GM18907 (cell line): ENCODE measurements at regions not wholly inside any gene's neighbourhood (a gene's known extent, or its start where the extent isn't known, plus 50 kb on each side); places are given as distances from the start of the nearest gene placed in this dataset.

Experiments
- ATAC-seq: cut with Tn5 transposase; IDR thresholded peaks from one replicate; pipeline ENCODE4 v1.9.1; 2021; ENCODE audit warnings: mild to moderate bottlenecking, moderate library complexity; ENCODE audit not compliant: unreplicated experiment

DNA sequence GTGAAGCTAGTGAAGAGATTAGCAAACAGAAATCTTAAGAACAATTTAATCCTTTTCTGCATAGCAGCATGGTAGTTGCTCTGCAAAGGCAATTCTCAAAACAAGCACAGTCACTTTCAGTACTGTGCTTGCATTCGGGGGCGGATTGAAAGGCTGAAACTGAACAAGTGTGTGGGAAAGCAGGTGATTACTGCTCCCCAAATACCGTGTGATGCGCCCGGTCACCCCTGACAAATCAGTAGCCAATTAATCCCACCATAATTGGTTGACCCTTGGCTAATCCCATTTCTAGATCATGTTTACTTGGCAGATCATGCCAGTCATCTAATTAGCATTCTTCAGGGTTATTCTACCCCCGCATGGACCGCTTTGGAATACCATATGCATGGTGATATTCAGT, 76.5 kb upstream of the ADRB1 start:
- ATAC-seq, result no peak

DNA sequence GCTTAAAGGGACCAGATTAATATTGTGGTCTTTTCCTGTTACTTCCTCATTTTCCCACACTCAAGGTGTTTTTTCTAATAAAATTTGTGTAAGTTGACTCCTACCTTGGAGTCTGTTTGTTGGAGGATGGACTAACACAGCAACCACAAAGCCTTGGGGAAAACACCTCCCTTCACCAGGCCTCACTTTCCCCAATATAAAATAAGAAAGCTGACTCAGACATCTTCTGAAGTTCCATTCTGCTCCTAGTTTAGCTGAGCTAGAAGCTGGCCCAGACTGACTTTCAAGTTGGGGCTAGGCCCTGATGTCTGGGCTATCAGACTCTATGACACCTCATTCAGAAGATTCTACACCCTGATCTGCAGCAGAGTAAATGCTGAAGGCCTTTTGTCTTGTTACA, 73.0 kb upstream of the ADRB1 start:
- no peak for ATAC-seq

DNA sequence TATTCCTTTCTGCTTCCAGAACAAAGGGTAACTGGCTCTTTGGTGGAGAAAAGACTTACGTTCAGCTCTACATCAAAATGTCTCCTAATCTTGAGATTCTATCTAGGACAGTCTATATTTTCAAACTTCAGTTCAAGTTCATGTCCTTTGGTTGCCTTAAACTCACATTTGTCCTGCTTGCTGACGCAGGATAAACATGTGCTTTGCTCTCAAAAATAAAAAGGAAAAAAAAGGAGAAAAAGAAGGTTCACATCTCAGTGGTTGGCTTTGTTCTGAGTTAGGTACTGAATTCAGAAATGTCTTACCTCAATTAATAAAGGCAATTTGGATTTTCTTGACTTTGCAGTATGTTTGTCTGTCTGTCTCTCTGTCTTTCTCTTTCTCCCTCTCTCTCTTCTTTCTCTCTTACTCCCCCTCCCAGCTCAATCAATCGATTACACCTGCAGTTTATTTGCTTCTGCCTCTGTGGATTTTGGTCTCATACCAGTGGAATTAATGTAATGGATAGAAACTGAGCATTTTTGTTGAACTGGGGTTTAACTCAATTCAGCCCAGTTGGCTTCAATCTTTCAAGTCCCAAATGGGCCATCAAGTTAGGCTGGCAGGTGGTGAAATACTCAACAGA, 72.2 kb upstream of the ADRB1 start:
- ATAC-seq, result no peak

DNA sequence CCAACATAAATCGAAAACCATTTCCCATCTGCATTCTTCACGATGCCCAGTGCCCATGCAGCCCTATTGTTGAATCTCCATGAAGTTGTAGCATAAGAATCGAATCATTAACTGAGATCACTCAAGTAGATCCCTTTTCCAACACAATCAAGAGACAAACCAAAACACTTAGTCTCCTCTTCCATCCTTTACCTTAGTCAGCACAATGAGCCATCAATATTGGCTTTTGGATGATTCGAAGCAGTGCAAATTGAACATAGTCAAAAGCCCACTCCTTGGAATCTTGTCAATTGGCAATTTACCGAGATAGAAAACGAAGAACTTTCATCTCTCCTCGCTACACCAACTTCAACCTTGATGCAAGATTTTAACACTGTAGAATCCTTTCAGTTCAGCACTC, 66.5 kb upstream of the ADRB1 start:
- no peak for ATAC-seq

DNA sequence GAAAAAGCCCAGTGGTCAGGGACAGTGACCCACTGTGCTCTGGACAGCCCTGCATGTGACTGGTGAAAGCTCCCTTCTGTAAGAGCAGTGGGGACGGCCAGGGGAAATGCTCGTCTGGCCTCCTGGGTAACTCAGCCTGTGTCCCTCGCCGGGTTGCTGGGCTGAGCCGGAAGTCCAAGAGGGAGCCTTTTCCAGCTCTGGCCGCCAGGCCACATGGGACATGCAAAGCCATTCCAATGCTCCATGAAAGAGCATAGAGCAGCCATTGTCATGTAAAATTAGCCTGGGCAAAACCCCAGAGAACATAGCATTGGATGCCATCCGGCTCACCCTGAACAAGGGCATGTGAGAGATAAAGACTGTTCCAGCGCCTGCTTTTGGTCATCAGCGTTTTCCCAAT, 64.9 kb upstream of the ADRB1 start:
- no peak for ATAC-seq

DNA sequence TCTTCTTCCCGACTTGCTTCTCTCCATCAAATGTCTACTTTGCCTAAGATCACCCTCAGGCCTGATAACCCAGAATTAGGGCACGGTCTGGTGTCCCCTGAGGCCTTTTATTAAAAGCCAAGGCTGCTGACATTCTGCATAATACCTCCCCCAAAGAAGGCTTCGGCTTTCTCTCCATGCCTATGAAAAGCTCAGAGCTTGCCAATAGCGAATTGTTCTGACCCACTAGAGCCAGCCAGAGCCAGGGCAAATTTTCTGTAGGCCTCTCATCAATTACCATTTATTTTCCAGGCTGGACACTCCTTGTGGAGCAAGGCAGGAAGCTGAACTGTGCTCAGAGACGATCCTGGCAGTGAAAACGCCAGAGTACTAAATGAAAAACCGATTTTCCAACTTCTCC, 64.3 kb upstream of the ADRB1 start:
- no peak for ATAC-seq

DNA sequence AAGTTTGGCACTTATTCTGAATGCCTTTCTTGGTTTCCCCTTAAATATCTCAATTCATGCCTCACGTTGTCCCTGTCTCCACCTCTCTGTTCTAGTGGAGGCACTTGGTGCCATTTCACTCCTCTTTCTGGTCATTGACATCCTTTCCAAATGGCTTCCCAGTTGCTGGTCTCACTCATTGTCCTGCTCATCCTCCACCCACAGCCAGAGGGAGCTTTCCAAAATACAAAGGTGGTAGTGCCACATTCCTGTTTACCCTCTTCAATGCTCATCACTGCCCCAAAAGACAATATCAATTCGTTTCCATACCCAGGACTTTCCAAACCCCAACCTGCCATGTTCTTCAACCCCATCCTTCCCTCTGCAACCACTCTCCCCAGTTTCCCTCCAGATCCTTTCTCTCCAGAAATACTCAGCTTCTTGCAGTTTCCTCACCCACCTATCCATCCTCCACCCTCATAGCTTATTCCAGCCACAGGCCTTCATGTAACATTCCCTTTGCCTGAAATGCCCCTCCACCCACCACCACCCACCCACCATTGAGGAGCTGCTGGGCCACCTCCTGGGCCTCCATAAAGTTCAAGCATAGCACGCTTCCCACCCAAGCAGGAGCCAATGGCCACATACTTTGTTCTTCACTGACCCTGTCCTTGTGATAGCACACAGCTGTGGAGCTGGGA, 63.1 kb upstream of the ADRB1 start:
- ATAC-seq, result no peak

DNA sequence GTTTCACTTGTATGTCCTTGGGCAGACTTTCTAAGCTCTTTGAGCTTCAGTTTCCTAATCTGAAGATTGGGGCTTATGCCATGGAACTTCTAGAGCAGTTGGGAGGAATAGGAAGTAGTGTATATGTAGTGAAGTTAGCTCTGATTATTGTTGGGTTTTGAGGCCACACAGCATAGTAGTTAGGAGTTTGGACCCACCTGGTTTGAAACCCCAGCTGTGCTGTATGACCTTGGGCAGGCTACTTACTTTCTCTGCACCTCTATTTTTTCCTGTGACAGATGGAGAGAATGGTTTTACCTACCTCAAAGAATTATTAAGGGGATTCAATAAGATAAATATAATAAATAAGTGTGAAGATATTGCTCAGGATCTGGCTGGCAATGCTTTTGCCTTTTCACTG, 61.4 kb upstream of the ADRB1 start:
- ATAC-seq, result peak; percentile 25

DNA sequence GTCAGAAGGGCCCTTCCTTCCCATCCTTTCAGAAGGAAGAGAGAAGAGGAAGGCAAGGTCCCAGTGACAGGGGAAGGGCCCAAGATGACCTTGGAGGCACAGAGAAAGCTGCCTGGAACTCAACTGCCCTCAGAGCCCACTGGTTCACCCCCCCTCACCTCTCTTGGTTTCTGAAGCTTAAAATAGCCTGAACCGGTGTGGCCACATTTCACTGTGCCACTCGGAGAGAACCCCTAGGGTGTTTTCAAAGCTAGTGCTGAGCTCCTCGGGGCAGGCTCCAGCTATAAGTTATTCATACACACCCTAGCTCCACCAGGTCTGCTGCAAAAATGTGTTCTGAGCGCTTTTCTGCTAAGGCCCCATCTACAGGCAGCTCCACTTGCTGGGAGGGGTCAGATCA, 60.9 kb upstream of the ADRB1 start:
- ATAC-seq, result peak; percentile 91

DNA sequence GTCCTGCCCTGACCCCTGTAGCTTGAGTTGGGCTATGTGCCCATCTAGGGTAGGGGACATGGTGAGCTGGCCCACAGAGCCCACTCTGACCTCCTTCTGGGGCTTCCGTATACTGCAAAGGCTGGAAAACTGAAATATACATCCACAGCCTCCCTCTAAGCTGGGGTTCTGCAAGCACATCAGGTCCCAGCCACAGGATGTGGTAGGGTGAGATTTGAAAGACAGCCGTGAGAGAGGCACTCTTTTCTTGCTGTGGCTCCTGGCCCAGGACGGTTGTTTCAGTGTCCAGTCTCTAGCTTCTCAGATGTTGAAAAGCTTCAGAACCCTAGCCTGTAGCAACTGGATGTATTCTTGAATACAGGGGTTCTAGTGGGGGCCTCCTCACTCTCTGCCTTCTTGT, 60.1 kb upstream of the ADRB1 start:
- ATAC-seq, result peak; percentile 68

DNA sequence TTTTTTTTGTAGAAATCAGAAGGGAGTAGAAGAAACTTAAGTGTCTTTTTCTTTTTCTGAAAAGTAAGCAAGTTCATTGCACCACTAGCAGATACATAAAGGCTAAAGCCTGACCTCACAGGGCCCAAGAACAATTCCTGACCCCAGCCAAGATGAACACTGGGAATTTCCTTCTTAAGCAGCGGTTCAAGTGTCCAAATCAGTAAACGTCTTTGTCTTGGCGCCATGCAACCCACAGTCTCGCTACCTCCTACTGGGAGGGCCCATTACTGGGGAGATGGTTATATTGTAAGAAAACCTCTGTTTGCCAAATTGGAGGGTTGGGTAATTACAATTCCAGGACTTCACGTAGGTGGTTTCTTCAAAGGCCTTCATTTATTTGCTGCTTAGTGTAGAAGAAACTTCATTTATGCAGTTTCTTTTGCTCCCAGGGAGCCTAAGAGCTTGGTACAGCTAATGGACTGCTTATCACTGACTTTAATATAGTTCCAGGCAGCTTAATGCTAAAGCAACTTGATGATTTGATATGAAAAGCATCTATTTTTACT, 58.3 kb upstream of the ADRB1 start:
- ATAC-seq, result no peak

DNA sequence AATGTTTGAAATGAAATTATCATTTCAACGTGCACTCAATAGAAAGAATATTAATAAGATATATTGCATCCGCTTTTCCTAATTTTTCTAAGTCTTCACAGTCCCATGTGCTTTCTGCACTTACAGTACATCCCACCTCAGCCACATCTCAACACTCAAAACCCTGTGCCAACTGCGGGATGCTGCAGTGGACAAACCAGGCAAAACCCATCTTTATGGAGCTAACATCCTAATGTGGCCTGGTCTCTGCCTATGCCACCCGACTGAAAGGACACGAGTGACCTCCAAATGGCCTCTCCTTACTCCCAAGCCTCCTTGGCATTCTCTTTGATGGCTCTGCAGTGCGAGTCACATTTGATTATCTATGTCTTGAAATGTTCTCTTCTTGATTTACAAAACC, 57.4 kb upstream of the ADRB1 start:
- ATAC-seq, result no peak

DNA sequence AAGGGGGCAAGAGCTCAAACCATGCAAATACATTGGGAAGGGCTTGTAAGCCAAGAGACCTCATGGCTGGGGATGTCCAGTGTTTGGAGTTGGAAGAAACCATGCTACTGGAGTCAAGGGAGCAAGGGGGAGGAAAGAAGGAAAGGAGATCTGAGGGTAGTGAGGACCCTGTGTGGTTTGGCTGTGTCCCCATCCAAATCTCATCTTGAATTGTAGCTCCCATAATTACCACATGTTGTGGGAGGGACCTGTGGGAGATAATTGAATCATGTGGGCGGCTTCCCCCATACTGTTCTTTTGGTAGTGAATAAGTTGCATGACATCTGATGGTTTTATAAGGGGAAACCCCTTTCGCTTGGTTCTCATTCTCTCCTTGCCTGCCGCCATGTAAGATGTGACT, 56.5 kb upstream of the ADRB1 start:
- no peak for ATAC-seq

DNA sequence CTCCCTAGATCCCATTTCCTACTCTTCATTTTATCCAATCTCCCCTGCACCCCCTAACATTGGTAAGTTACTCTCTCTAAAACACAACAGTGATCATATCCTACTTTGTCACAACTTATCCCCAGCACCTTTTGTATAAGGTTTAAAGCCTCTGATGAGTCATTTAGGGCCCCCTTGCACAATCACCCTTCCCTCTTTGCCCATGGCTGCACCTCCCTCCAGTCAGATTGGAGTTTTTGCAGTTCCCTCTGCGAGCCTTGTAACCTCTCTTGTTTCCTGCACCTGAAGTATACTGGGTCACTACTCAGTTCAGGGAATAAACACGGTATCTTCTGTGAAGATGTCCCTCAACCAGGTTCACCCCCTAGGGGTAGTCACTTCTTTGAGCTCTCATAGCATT, 55.9 kb upstream of the ADRB1 start:
- ATAC-seq, result no peak

DNA sequence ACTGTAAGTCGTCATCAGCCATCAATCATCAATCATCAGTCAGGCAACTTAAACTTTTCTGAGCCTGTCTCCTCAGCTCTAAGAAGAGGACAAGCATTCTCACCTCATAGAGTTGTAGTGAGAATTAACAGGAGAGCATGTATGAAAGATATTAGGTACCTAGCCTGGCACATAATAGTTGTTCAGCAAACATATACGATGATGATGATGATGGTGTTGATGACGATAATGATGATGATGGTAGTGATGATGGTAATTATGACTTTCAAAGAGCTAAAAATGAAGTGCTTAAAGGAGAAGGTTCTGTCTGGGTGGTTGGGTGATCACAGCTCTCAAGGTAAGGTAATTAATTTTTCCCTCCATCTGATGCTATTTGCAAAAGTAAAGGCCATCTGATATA, 55.1 kb upstream of the ADRB1 start:
- ATAC-seq, result no peak

DNA sequence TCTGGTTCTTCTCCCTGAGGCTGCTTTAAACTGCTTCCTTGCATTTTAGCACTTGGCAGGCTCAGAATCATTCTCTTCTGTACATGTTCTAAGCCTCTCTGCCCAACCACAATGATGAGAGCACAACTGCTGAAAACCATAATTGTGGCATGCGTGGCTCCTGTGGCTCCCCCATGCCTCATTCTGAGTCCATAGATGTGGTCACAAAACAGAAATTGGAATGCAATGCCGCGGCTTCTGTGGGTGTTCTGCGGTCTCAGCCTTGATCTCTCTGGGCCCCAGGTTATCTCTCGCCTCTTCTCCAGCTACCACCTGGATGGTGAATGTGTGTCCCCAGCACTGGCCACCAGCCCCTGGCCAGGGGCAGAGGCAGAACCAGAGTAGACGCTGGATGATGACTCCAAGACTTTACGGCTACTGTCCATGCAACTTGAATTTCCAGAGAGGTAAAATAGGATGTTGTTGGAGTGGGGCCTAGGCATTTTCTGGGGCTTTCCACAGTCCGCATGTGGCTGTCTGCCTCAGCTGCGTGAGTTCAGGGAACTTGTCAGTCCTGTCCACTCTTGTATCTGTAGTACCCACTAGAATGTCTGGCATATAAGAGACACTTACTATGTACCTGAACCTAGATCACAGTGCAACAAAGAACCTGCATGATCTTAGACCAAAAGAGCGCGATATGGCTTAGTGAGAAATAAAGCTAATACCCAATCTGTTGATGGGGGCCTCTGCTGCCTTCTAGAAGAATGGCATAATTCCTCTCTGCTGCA, 52.4 kb upstream of the ADRB1 start:
- ATAC-seq, result no peak

DNA sequence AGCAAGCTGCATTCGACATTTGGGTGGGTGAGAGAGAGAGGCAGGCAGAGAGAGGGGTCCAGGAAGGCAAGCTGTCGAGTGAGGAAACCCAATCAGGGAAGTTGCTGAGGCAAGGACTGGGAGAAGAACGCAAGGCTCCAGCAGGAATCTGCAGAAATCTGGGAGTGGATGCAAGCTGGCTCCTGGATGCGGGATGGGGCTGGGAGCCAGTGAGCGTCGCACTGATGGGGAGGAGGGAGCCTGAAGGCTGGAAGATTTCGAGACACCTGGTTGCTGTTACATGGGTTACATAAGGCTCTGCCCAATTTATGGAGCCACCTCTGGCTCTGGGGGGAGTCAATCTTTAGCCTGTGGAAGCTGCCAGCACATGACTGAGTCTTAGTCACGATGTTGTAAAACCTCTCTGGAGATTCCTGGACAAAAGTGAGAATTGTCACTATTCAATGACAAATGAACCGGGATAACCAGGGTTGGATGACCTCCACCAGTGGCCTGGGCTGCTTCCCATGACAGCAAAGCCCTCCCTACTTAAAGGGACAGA, 51.1 kb upstream of the ADRB1 start:
- no peak for ATAC-seq

DNA sequence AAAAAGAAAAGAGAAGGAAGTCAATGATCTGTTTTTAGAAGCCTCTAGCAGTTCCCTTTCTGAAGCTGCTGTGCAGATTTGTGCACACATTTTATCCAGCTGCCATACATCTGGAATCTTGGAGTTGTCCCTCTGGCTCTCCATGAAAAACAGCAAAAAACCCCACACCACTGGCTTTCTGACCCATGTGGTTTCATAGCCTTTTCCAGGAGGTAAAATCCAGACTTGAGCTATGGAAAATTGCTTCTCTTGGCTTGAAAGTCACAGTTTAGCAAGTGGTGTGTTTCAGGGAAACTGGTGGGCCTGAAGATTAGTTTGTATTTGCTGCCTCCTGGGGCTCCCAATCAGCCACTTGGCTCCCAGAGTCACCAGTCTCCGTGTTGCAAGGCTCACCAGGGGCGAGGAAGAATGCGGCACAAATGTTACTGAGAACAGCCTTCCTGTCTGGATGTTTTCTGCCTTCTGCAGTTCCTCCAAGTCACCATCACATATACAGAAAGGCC, 50.1 kb upstream of the ADRB1 start:
- ATAC-seq, result no peak
